H1 (cell line): ENCODE measurements at regions not wholly inside any gene's neighbourhood (a gene's known extent, or its start where the extent isn't known, plus 50 kb on each side); places are given as distances from the start of the nearest gene placed in this dataset.

Source experiments
- CTCF ChIA-PET: fragments of 300-600 bp; sonication (Branson Sonifier 250); formaldehyde crosslinking; loops from one replicate; lab custom pipeline; 2021; ENCODE audit not compliant: partially characterized antibody; lab: Charles Lee
- POLR2A ChIA-PET: fragments of 300-600 bp; sonication (Branson Sonifier 250); formaldehyde crosslinking; loops from one replicate; lab custom pipeline; 2021; ENCODE audit warnings: inconsistent platforms; ENCODE audit not compliant: partially characterized antibody; lab: Charles Lee
- DNase-seq, 2 experiments: peaks; one replicate each; pipeline versions ENCODE4 v3.0.0 to v3.0.0-alpha.2; 2010 to 2022; ENCODE audit warnings: low spot score in 2 of 2, low read depth in 1 of 2, mixed read lengths in 1 of 2
- FAIRE-seq: peaks from 2 replicates; lab custom pipeline; 2011; peaks lifted over from hg19 to GRCh38; lab: Jason Lieb, UNC
- H2AFZ ChIP-seq: 2 replicates; pipeline ENCODE4 v1.8.1; 2012; ENCODE audit warnings: low read length, inconsistent platforms
- H2AK5ac ChIP-seq: 2 replicates; pipeline ENCODE4 v1.6.1; 2013; ENCODE audit warnings: low read depth, low read length
- H2BK120ac ChIP-seq: replicated peaks from 2 replicates; pipeline ENCODE3; 2013; ENCODE audit warnings: low read depth, low read length, inconsistent platforms
- H2BK12ac ChIP-seq: 2 replicates; pipeline ENCODE4 v1.6.1; 2013; ENCODE audit warnings: low read depth, low read length
- H2BK15ac ChIP-seq: 2 replicates; pipeline ENCODE4 v1.6.1; 2013; ENCODE audit warnings: low read length
- H2BK20ac ChIP-seq: 2 replicates; pipeline ENCODE4 v1.6.1; 2013; ENCODE audit warnings: low read length
- H2BK5ac ChIP-seq: 2 replicates; pipeline ENCODE4 v1.6.1; 2013; ENCODE audit warnings: low read depth, low read length
- H3K14ac ChIP-seq: 2 replicates; pipeline ENCODE4 v1.6.1; 2013; ENCODE audit warnings: inconsistent platforms; ENCODE audit not compliant: insufficient read length
- H3K18ac ChIP-seq: 2 replicates; pipeline ENCODE4 v1.6.1; 2013; ENCODE audit warnings: low read length; ENCODE audit errors: extremely low read depth
- H3K23ac ChIP-seq: 2 replicates; pipeline ENCODE4 v1.6.1; 2013; ENCODE audit warnings: inconsistent platforms; ENCODE audit not compliant: insufficient read length
- H3K23me2 ChIP-seq: 2 replicates; pipeline ENCODE4 v1.6.1; 2013; ENCODE audit warnings: low read depth, low read length
- H3K27ac ChIP-seq: 2 replicates; pipeline ENCODE4 v1.6.1; 2011; ENCODE audit warnings: low read depth, low read length, inconsistent platforms
- H3K27me3 ChIP-seq, 4 experiments: replicated peaks in 1 of 4; 1 replicate in 1 of 4; 2 replicates in 3 of 4; pipeline versions ENCODE4 v1.6.1 to v1.8.1; 2011 to 2013; ENCODE audit warnings: low read length in 3 of 4, mild to moderate bottlenecking in 3 of 4, inconsistent platforms in 2 of 4, mixed read lengths in 2 of 4, moderate library complexity in 1 of 4; ENCODE audit not compliant: control insufficient read depth in 3 of 4, insufficient read depth in 3 of 4; ENCODE audit errors: extremely low read depth in 1 of 4
- H3K36me3 ChIP-seq, 4 experiments: 2 replicates each; pipeline versions ENCODE4 v1.6.1 to v1.8.1; 2011 to 2013; ENCODE audit warnings: mild to moderate bottlenecking in 4 of 4, low read length in 3 of 4, moderate library complexity in 2 of 4, control low read depth in 1 of 4, inconsistent platforms in 1 of 4; ENCODE audit not compliant: insufficient read depth in 4 of 4, control insufficient read depth in 2 of 4
- H3K4ac ChIP-seq: replicated peaks from 2 replicates; pipeline ENCODE3; 2013; ENCODE audit warnings: low read length, low read depth, mixed read lengths, inconsistent platforms; ENCODE audit not compliant: insufficient read length
- H3K4me1 ChIP-seq, 4 experiments: replicated peaks in 1 of 4; 1 replicate in 1 of 4; 2 replicates in 3 of 4; pipeline versions ENCODE4 v1.6.1 to v1.8.1; 2011 to 2013; ENCODE audit warnings: low read length in 3 of 4, inconsistent platforms in 2 of 4, mixed read lengths in 1 of 4; ENCODE audit not compliant: insufficient read depth in 4 of 4, control insufficient read depth in 3 of 4
- H3K4me2 ChIP-seq, 2 experiments: 2 replicates each; pipeline versions ENCODE4 v1.6.1 to v1.8.1; 2011 to 2013; ENCODE audit warnings: low read depth in 2 of 2, low read length in 2 of 2, control low read depth in 1 of 2, inconsistent platforms in 1 of 2, mild to moderate bottlenecking in 1 of 2; ENCODE audit not compliant: insufficient read depth in 1 of 2
- H3K4me3 ChIP-seq, 4 experiments: fragments of 200-600, 300-600 bp in 1 of 4; sonication (generic), shearing (Covaris generic), sonication (Bioruptor Twin) in 1 of 4; 2 replicates each; pipeline versions ENCODE4 v1.5.1 to v1.8.1; 2011 to 2016; ENCODE audit warnings: low read length in 4 of 4, low read depth in 3 of 4, control low read depth in 2 of 4, inconsistent platforms in 2 of 4, mild to moderate bottlenecking in 2 of 4, mixed read lengths in 1 of 4, moderate library complexity in 1 of 4; ENCODE audit not compliant: insufficient read depth in 2 of 4; ENCODE audit errors: extremely low read depth in 1 of 4
- H3K56ac ChIP-seq: replicated peaks from 2 replicates; pipeline ENCODE3; 2013; ENCODE audit warnings: low read depth, mild to moderate bottlenecking, mixed read lengths, low read length, inconsistent platforms; ENCODE audit not compliant: insufficient read length
- H3K79me1 ChIP-seq: 2 replicates; pipeline ENCODE4 v1.6.1; 2013; ENCODE audit warnings: low read depth, low read length, control low read depth
- H3K79me2 ChIP-seq, 2 experiments: 2 replicates each; pipeline versions ENCODE4 v1.6.1 to v1.8.1; 2012 to 2013; ENCODE audit warnings: low read length in 2 of 2, mild to moderate bottlenecking in 2 of 2, inconsistent platforms in 1 of 2; ENCODE audit not compliant: insufficient read depth in 2 of 2, control insufficient read depth in 1 of 2
- H3K9ac ChIP-seq, 4 experiments: replicated peaks in 1 of 4; 1 replicate in 1 of 4; 2 replicates in 3 of 4; pipeline versions ENCODE4 v1.6.1 to v1.8.1; 2011 to 2013; ENCODE audit warnings: low read depth in 3 of 4, low read length in 3 of 4, control low read depth in 2 of 4, mild to moderate bottlenecking in 2 of 4, moderate library complexity in 2 of 4, inconsistent platforms in 1 of 4; ENCODE audit errors: extremely low read depth in 1 of 4
- H3K9me3 ChIP-seq, 2 experiments: 2 replicates each; pipeline versions ENCODE4 v1.6.1 to v1.8.1; 2012 to 2013; ENCODE audit warnings: mild to moderate bottlenecking in 2 of 2, moderate library complexity in 2 of 2, control low read depth in 1 of 2, inconsistent platforms in 1 of 2, low read depth in 1 of 2, low read length in 1 of 2, mixed read lengths in 1 of 2; ENCODE audit not compliant: insufficient read depth in 2 of 2
- H4K20me1 ChIP-seq, 2 experiments: replicated peaks in 1 of 2; 2 replicates each; pipeline versions ENCODE3 to v1.8.1; 2011 to 2013; ENCODE audit warnings: inconsistent platforms in 2 of 2, low read length in 2 of 2, mild to moderate bottlenecking in 1 of 2; ENCODE audit not compliant: insufficient read depth in 2 of 2, control insufficient read depth in 1 of 2
- H4K5ac ChIP-seq: 2 replicates; pipeline ENCODE4 v1.6.1; 2013; ENCODE audit warnings: low read length, low read depth, mixed read lengths, inconsistent platforms; ENCODE audit not compliant: insufficient read length
- H4K8ac ChIP-seq: 2 replicates; pipeline ENCODE4 v1.8.0; 2013; ENCODE audit warnings: mild to moderate bottlenecking, moderate library complexity, low read length, inconsistent platforms; ENCODE audit not compliant: insufficient read depth; ENCODE audit errors: extremely low read depth
- H4K91ac ChIP-seq: replicated peaks from 2 replicates; pipeline ENCODE3; 2013; ENCODE audit warnings: low read length, mixed read lengths, inconsistent platforms; ENCODE audit not compliant: insufficient read length
- ATF3 ChIP-seq: IDR thresholded peaks from 2 replicates; pipeline ENCODE4 v1.6.1; 2011; ENCODE audit warnings: low read depth, mild to moderate bottlenecking, low read length; ENCODE audit not compliant: insufficient read depth
- CBX8 ChIP-seq: fragments of 300-800, 300-1000 bp; sonication (generic); IDR thresholded peaks from 2 replicates; pipeline ENCODE4 v1.7.1; 2016; ENCODE audit warnings: low read depth, low read length, borderline replicate concordance
- CEBPB ChIP-seq: IDR thresholded peaks from 2 replicates; pipeline ENCODE4 v1.6.1; 2012; ENCODE audit warnings: low read depth, low read length
- CHD1 ChIP-seq: IDR thresholded peaks from 2 replicates; pipeline ENCODE4 v1.6.1; 2012; ENCODE audit warnings: low read depth, low read length, improper control_type of control experiment
- CREB1 ChIP-seq: IDR thresholded peaks from 2 replicates; pipeline ENCODE4 v1.6.1; 2012; ENCODE audit warnings: inconsistent platforms
- EP300 ChIP-seq, 2 experiments: IDR thresholded peaks; 1 replicate in 1 of 2; 2 replicates in 1 of 2; pipeline ENCODE4 v1.6.1; 2011 to 2012; ENCODE audit warnings: low read depth in 2 of 2, low read length in 2 of 2, mild to moderate bottlenecking in 2 of 2, borderline replicate concordance in 1 of 2, inconsistent platforms in 1 of 2, moderate library complexity in 1 of 2
- EZH2 ChIP-seq: fragments of 200-600 bp; sonication (generic); IDR thresholded peaks from 2 replicates; pipeline ENCODE4 v1.7.1; 2012; ENCODE audit warnings: low read depth, mild to moderate bottlenecking, moderate library complexity, low read length, inconsistent platforms; ENCODE audit not compliant: severe bottlenecking
- JUN ChIP-seq: IDR thresholded peaks from 2 replicates; pipeline ENCODE4 v1.6.1; 2011; ENCODE audit warnings: low read depth, mild to moderate bottlenecking, improper control_type of control experiment, low read length
- POLR2A ChIP-seq, 2 experiments: IDR thresholded peaks; 1 replicate in 1 of 2; 2 replicates in 1 of 2; pipeline ENCODE4 v1.6.1; 2011; ENCODE audit warnings: low read depth in 2 of 2, low read length in 2 of 2, mild to moderate bottlenecking in 2 of 2; ENCODE audit errors: control extremely low read depth in 1 of 2
- POU5F1 ChIP-seq: IDR thresholded peaks from 2 replicates; pipeline ENCODE4 v1.6.1; 2011; ENCODE audit warnings: low read depth, mild to moderate bottlenecking, low read length, moderate library complexity
- SIN3A ChIP-seq, 2 experiments: IDR thresholded peaks in 1 of 2; conservative IDR thresholded peaks in 1 of 2; 2 replicates each; pipeline ENCODE4 v1.6.1; 2011 to 2012; ENCODE audit warnings: low read length in 2 of 2, improper control_type of control experiment in 1 of 2, low read depth in 1 of 2, mild to moderate bottlenecking in 1 of 2
- SRF ChIP-seq: IDR thresholded peaks from 2 replicates; pipeline ENCODE4 v1.6.1; 2011; ENCODE audit warnings: mild to moderate bottlenecking, low read depth, low read length, moderate library complexity
- TCF12 ChIP-seq: IDR thresholded peaks from 2 replicates; pipeline ENCODE4 v1.6.1; 2011; ENCODE audit warnings: low read depth, mild to moderate bottlenecking, low read length
- WGBS, 2 experiments: shearing (Covaris generic) in 1 of 2; methylation state at CpG; one replicate each; pipeline versions ENCODE4 v1.1.6 to v1.1.7; 2013 to 2015; ENCODE audit warnings: low lambda C conversion rate in 2 of 2, mixed read lengths in 2 of 2, inconsistent platforms in 1 of 2, low coverage in 1 of 2, missing lambda C conversion rate in 1 of 2; ENCODE audit not compliant: insufficient replicate concordance in 2 of 2, insufficient coverage in 1 of 2, insufficient read length in 1 of 2; ENCODE audit errors: extremely low coverage in 1 of 2, missing lambda C conversion rate in 1 of 2; 5-methylcytosine and 5-hydroxymethylcytosine counted together

GRCh38 chr7:10117815-10118214, 855.9 kb upstream of the PHF14 start:
- H4K20me1 ChIP-seq, result no peaks in the 10 kb centered on the region
- no peak overlapping the region for H2BK12ac ChIP-seq
- no peak overlapping the region for H2BK20ac ChIP-seq
- no peak overlapping the region for H4K91ac ChIP-seq
- H4K5ac ChIP-seq, result no peak overlapping the region
- H3K79me2 ChIP-seq, result no peaks in the 10 kb centered on the region
- no peak overlapping the region for H3K56ac ChIP-seq
- no peaks in the 10 kb centered on the region for H3K9me3 ChIP-seq
- DNase-seq (no peak), FAIRE-seq (no peak)
- no peaks in the 10 kb centered on the region for H3K27me3 ChIP-seq
- no peak overlapping the region for H3K14ac ChIP-seq
- no peak overlapping the region for H2BK120ac ChIP-seq
- H3K27ac ChIP-seq, result no peak overlapping the region
- H3K79me1 ChIP-seq, result no peaks in the 10 kb centered on the region
- no peak overlapping the region for H3K4me3 ChIP-seq
- no peak overlapping the region for H2AFZ ChIP-seq
- no peak overlapping the region for H2AK5ac ChIP-seq
- TF ChIP-seq EP300 (IDR thresholded peaks at IDR 0.05; ENCODE audit: borderline replicate concordance in 1 of 2, low read depth in 2 of 2, low read length in 2 of 2) (no peak), JUN (no peak), CHD1 (no peak), SIN3A (conservative IDR thresholded peaks at IDR 0.05 in 1 of 2, IDR thresholded peaks at IDR 0.05 in 1 of 2; ENCODE audit: low read depth in 1 of 2, low read length in 2 of 2) (no peak), CEBPB (no peak), CBX8 (no peak), POU5F1 (no peak), ATF3 (no peak), EZH2 (no peak), CREB1 (no peak), TCF12 (no peak), SRF (no peak), POLR2A (IDR thresholded peaks at IDR 0.05; ENCODE audit: control extremely low read depth in 1 of 2, low read depth in 2 of 2, low read length in 2 of 2) (no peak)
- TF ChIP-seq, all 59 proteins: peak for 0
- Histone ChIP-seq H3K4me1 (peaks cover 0 to 7% (median 2%) of the 10 kb centered on the region in 4 experiments; a peak in 3 of 7 replicates), H3K4me2 (no peak overlapping the region), H4K8ac (no peak overlapping the region), H3K4ac (no peak overlapping the region), H3K36me3 (no peaks in the 10 kb centered on the region), H2BK5ac (no peak overlapping the region), H3K23ac (no peak overlapping the region), H3K18ac (no peak overlapping the region), H2BK15ac (no peak overlapping the region), H3K9ac (no peak overlapping the region), H3K23me2 (no peaks in the 10 kb centered on the region)
- CTCF ChIA-PET, result no interaction called here
- POLR2A ChIA-PET, result no interaction called here
- WGBS, 2 experiments, result 94% methylated on average over 1 of the region's 1 CpG; no CpG with 5 or more reads in 1 of the 2 experiments
